ENCODE measurements at regions not wholly inside any gene's neighbourhood (a gene's known extent, or its start where the extent isn't known, plus 50 kb on each side); places are given as distances from the start of the nearest gene placed in this dataset.
"Not testable (repeated sequence)": the region's sequence is repeated elsewhere in the genome, so short reads cannot be mapped to it uniquely, and the experiment has no call there.

- TF ChIP-seq, protein P1, sequence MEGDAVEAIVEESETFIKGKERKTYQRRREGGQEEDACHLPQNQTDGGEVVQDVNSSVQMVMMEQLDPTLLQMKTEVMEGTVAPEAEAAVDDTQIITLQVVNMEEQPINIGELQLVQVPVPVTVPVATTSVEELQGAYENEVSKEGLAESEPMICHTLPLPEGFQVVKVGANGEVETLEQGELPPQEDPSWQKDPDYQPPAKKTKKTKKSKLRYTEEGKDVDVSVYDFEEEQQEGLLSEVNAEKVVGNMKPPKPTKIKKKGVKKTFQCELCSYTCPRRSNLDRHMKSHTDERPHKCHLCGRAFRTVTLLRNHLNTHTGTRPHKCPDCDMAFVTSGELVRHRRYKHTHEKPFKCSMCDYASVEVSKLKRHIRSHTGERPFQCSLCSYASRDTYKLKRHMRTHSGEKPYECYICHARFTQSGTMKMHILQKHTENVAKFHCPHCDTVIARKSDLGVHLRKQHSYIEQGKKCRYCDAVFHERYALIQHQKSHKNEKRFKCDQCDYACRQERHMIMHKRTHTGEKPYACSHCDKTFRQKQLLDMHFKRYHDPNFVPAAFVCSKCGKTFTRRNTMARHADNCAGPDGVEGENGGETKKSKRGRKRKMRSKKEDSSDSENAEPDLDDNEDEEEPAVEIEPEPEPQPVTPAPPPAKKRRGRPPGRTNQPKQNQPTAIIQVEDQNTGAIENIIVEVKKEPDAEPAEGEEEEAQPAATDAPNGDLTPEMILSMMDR (IDR thresholded peaks at IDR 0.05) = not testable (repeated sequence)
- not testable (repeated sequence) for TF ChIP-seq POLR2A (IDR thresholded peaks at IDR 0.05)
Observed at GRCh38 chr5:108532129-108532445, 150.2 kb upstream of the FBXL17 start.
